ENCODE measurements at regions not wholly inside any gene's neighbourhood (a gene's known extent, or its start where the extent isn't known, plus 50 kb on each side); places are given as distances from the start of the nearest gene placed in this dataset.
"Not testable (repeated sequence)": the region's sequence is repeated elsewhere in the genome, so short reads cannot be mapped to it uniquely, and the experiment has no call there.

- TF ChIP-seq MXD4 (CRISPR knock-in tag; IDR thresholded peaks at IDR 0.05; ENCODE audit: borderline replicate concordance); ZNF121 (CRISPR knock-in tag; IDR thresholded peaks at IDR 0.05); ZNF263 (CRISPR knock-in tag; IDR thresholded peaks at IDR 0.05; ENCODE audit: low read depth); ZNF416 (CRISPR knock-in tag; IDR thresholded peaks at IDR 0.05); SMAD4 (CRISPR knock-in tag; IDR thresholded peaks at IDR 0.05); ZBTB21 (CRISPR knock-in tag; IDR thresholded peaks at IDR 0.05; ENCODE audit: borderline replicate concordance); TCF7 (CRISPR knock-in tag; IDR thresholded peaks at IDR 0.05; ENCODE audit: low read depth); FOXP1 (CRISPR knock-in tag; IDR thresholded peaks at IDR 0.05; ENCODE audit: borderline replicate concordance); FOXK1 (CRISPR knock-in tag; IDR thresholded peaks at IDR 0.05); JUN (CRISPR knock-in tag; IDR thresholded peaks at IDR 0.05): not testable (repeated sequence)
- TF ChIP-seq, protein P1, sequence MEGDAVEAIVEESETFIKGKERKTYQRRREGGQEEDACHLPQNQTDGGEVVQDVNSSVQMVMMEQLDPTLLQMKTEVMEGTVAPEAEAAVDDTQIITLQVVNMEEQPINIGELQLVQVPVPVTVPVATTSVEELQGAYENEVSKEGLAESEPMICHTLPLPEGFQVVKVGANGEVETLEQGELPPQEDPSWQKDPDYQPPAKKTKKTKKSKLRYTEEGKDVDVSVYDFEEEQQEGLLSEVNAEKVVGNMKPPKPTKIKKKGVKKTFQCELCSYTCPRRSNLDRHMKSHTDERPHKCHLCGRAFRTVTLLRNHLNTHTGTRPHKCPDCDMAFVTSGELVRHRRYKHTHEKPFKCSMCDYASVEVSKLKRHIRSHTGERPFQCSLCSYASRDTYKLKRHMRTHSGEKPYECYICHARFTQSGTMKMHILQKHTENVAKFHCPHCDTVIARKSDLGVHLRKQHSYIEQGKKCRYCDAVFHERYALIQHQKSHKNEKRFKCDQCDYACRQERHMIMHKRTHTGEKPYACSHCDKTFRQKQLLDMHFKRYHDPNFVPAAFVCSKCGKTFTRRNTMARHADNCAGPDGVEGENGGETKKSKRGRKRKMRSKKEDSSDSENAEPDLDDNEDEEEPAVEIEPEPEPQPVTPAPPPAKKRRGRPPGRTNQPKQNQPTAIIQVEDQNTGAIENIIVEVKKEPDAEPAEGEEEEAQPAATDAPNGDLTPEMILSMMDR (IDR thresholded peaks at IDR 0.05): not testable (repeated sequence)
- TF ChIP-seq, protein P2, sequence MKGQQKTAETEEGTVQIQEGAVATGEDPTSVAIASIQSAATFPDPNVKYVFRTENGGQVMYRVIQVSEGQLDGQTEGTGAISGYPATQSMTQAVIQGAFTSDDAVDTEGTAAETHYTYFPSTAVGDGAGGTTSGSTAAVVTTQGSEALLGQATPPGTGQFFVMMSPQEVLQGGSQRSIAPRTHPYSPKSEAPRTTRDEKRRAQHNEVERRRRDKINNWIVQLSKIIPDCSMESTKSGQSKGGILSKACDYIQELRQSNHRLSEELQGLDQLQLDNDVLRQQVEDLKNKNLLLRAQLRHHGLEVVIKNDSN (CRISPR knock-in tag; IDR thresholded peaks at IDR 0.05): not testable (repeated sequence)
- TF ChIP-seq, protein P3, sequence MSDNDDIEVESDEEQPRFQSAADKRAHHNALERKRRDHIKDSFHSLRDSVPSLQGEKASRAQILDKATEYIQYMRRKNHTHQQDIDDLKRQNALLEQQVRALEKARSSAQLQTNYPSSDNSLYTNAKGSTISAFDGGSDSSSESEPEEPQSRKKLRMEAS (CRISPR knock-in tag; IDR thresholded peaks at IDR 0.05): not testable (repeated sequence)
These were observed 122.7 kb downstream of the GXYLT1 start for GRCh38 chr12:42021937-42022336.

Measured in WTC11 (cell line).